HepG2 (cell line): ENCODE measurements at regions not wholly inside any gene's neighbourhood (a gene's known extent, or its start where the extent isn't known, plus 50 kb on each side); places are given as distances from the start of the nearest gene placed in this dataset.

Experiments
- ATAC-seq: fragments of 200-7000 bp; cut with Tn5 transposase; 3 replicates; pipeline ENCODE4 v1.9.1; 2020; ENCODE audit warnings: mild to moderate bottlenecking, moderate library complexity
- BruUV-seq: library from RNA; stranded (reverse); fragments of 400-500 nt; replicated peaks from 2 replicates; lab custom pipeline; 2021; lab: Mats Ljungman, UMichigan
- CTCF ChIA-PET: fragments of 300-600 bp; formaldehyde crosslinking; extraction: SDS; loops from one replicate; lab custom pipeline; 2021; ENCODE audit warnings: low total read pairs, inconsistent platforms, low intra/inter-chr PET ratio; lab: Yijun Ruan, JAX
- POLR2A ChIA-PET: fragments of 350-600 bp; sonication (Branson Sonifier 250); formaldehyde crosslinking; loops from one replicate; lab custom pipeline; 2020; ENCODE audit warnings: antibody characterized with exemption, inconsistent platforms; lab: Yijun Ruan, JAX
- DNase-seq: peaks from one replicate; pipeline ENCODE4 v3.0.0-alpha.2; 2015; ENCODE audit warnings: low spot score
- FAIRE-seq: peaks from 3 replicates; lab custom pipeline; 2011; peaks lifted over from hg19 to GRCh38; lab: Jason Lieb, UNC
- H2AFZ ChIP-seq: one replicate; pipeline ENCODE4 v1.6.1; 2011; ENCODE audit warnings: low read length, inconsistent platforms
- H3K27ac ChIP-seq: fragments of 300-600 bp; 3 replicates; pipeline ENCODE4 v1.8.0; 2011; ENCODE audit warnings: mixed run types, mild to moderate bottlenecking, mixed read lengths, low read length, inconsistent platforms; ENCODE audit not compliant: insufficient read depth; ENCODE audit errors: extremely low read length
- H3K27me3 ChIP-seq, 2 experiments: fragments of 200-600 bp in 1 of 2; 2 replicates in 1 of 2; 3 replicates in 1 of 2; pipeline versions ENCODE4 v1.6.0 to v1.8.0; 2011; ENCODE audit warnings: low read length in 2 of 2, mild to moderate bottlenecking in 2 of 2, moderate library complexity in 2 of 2, inconsistent platforms in 1 of 2; ENCODE audit not compliant: insufficient read depth in 2 of 2, control insufficient read depth in 1 of 2
- H3K36me3 ChIP-seq, 2 experiments: fragments of 200-600 bp in 1 of 2; replicated peaks in 1 of 2; 2 replicates in 1 of 2; 3 replicates in 1 of 2; pipeline versions ENCODE4 v1.5.1 to v1.8.0; 2011; ENCODE audit warnings: low read length in 2 of 2, inconsistent platforms in 1 of 2; ENCODE audit not compliant: insufficient read depth in 2 of 2, control insufficient read depth in 1 of 2
- H3K4me1 ChIP-seq: 2 replicates; pipeline ENCODE4 v1.5.1; 2012; ENCODE audit warnings: low read length, inconsistent platforms; ENCODE audit not compliant: insufficient read depth
- H3K4me2 ChIP-seq: 2 replicates; pipeline ENCODE4 v1.6.0; 2011; ENCODE audit warnings: low read depth, low read length, inconsistent platforms
- H3K4me3 ChIP-seq, 3 experiments: fragments of 200-600 bp in 1 of 3; sonication (generic), shearing (Covaris generic) in 1 of 3; replicated peaks in 1 of 3; 2 replicates each; pipeline ENCODE4 v1.5.1; 2011 to 2016; ENCODE audit warnings: low read length in 3 of 3, inconsistent platforms in 2 of 3, low read depth in 2 of 3, mild to moderate bottlenecking in 2 of 3, control low read depth in 1 of 3, mixed read lengths in 1 of 3; ENCODE audit not compliant: insufficient read depth in 1 of 3
- H3K79me2 ChIP-seq: one replicate; pipeline ENCODE4 v1.6.1; 2011; ENCODE audit warnings: low read length, inconsistent platforms; ENCODE audit not compliant: insufficient read depth
- H3K9ac ChIP-seq: 2 replicates; pipeline ENCODE4 v1.6.0; 2011; ENCODE audit warnings: mild to moderate bottlenecking, low read depth, low read length, inconsistent platforms; ENCODE audit not compliant: insufficient read depth
- H3K9me3 ChIP-seq: 2 replicates; pipeline ENCODE4 v1.5.1; 2012; ENCODE audit warnings: mild to moderate bottlenecking, low read length
- H4K20me1 ChIP-seq: 2 replicates; pipeline ENCODE4 v1.6.0; 2011; ENCODE audit warnings: inconsistent platforms, mild to moderate bottlenecking, low read length, moderate library complexity; ENCODE audit not compliant: insufficient read depth
- CEBPB ChIP-seq: IDR thresholded peaks from 2 replicates; pipeline ENCODE4 v1.6.1; 2011; ENCODE audit warnings: low read depth, low read length, improper control_type of control experiment, borderline replicate concordance
- CREM ChIP-seq, 2 experiments: sonication (generic) in 1 of 2; formaldehyde crosslinking in 1 of 2; IDR thresholded peaks; 2 replicates each; pipeline versions ENCODE4 v1.4.0 to v1.6.1; 2016 to 2020; ENCODE audit warnings: antibody characterized with exemption in 1 of 2, mild to moderate bottlenecking in 1 of 2, missing genetic modification reagents in 1 of 2
- HOMEZ ChIP-seq: IDR thresholded peaks from 2 replicates; pipeline ENCODE4 v1.6.1; 2016; ENCODE audit warnings: low read depth
- MEF2D ChIP-seq: sonication (generic); formaldehyde crosslinking; IDR thresholded peaks from 2 replicates; pipeline ENCODE4 v1.5.1; 2020; ENCODE audit warnings: mild to moderate bottlenecking, missing genetic modification reagents
- PHF21A ChIP-seq: sonication (generic); formaldehyde crosslinking; IDR thresholded peaks from 2 replicates; pipeline ENCODE4 v1.5.0; 2020; ENCODE audit warnings: mild to moderate bottlenecking, missing genetic modification reagents
- POGZ ChIP-seq: sonication (generic); formaldehyde crosslinking; IDR thresholded peaks from 2 replicates; pipeline ENCODE4 v1.4.0; 2020; ENCODE audit warnings: mild to moderate bottlenecking, missing genetic modification reagents
- RORA ChIP-seq: sonication (generic); formaldehyde crosslinking; IDR thresholded peaks from 2 replicates; pipeline ENCODE4 v1.5.0; 2020; ENCODE audit warnings: mild to moderate bottlenecking, missing genetic modification reagents, moderate library complexity
- SAFB2 ChIP-seq: sonication (generic); formaldehyde crosslinking; IDR thresholded peaks from 2 replicates; pipeline ENCODE4 v1.5.1; 2020; ENCODE audit warnings: missing genetic modification reagents, low read depth, mild to moderate bottlenecking, borderline replicate concordance
- SKIL ChIP-seq: sonication (generic); formaldehyde crosslinking; IDR thresholded peaks from 2 replicates; pipeline ENCODE4 v1.8.0; 2022; ENCODE audit warnings: missing genetic modification reagents, mild to moderate bottlenecking, moderate library complexity, borderline replicate concordance
- SRSF4 ChIP-seq: fragments of 200-400 bp; formaldehyde crosslinking; IDR thresholded peaks from one replicate; pipeline ENCODE4 v1.6.1; 2018; ENCODE audit warnings: mild to moderate bottlenecking, low read depth, low read length, moderate library complexity; ENCODE audit not compliant: poor library complexity, severe bottlenecking
- ZFP41 ChIP-seq: sonication (generic); formaldehyde crosslinking; IDR thresholded peaks from 2 replicates; pipeline ENCODE4 v1.4.0; 2020; ENCODE audit warnings: mild to moderate bottlenecking, missing genetic modification reagents, borderline replicate concordance
- ZMYM4 ChIP-seq: sonication (generic); formaldehyde crosslinking; IDR thresholded peaks from 2 replicates; pipeline ENCODE4 v1.8.1; 2023; ENCODE audit warnings: mild to moderate bottlenecking, missing genetic modification reagents
- ZNF354B ChIP-seq: sonication (generic); formaldehyde crosslinking; IDR thresholded peaks from 2 replicates; pipeline ENCODE4 v1.8.0; 2022; ENCODE audit warnings: mild to moderate bottlenecking, missing genetic modification reagents
- ZNF879 ChIP-seq: sonication (generic); formaldehyde crosslinking; IDR thresholded peaks from 2 replicates; pipeline ENCODE4 v1.8.1; 2023; ENCODE audit warnings: missing genetic modification reagents
- WGBS: methylation state at CpG from one replicate; pipeline ENCODE4 v1.1.6; 2017; ENCODE audit warnings: low lambda C conversion rate; 5-methylcytosine and 5-hydroxymethylcytosine counted together
- in situ Hi-C: cut with HindIII; loops from 2 replicates; pipeline ENCODE4 v1.10.0; 2017; ENCODE audit warnings: low pct_unique_long_range_greater_than_20kb; ENCODE audit not compliant: extremely low pct_ligation_motif_present
- intact Hi-C: fragments of 100-400 bp; cut with micrococcal nuclease; formaldehyde crosslinking; loops from one replicate; pipeline ENCODE4 v1.10.0; 2022; ENCODE audit not compliant: unreplicated experiment

GRCh38 chr3:110804856-110805255 is 266.8 kb upstream of the NECTIN3 start:
- H3K4me3 ChIP-seq, result no peak overlapping the region
- ChIA-PET POLR2A (no interaction called here), CTCF (no interaction called here)
- H3K9ac ChIP-seq, result no peak overlapping the region
- H3K27ac ChIP-seq, result no peak overlapping the region
- ATAC-seq, result no peak
- no peak for FAIRE-seq
- no peaks in the 10 kb centered on the region for H3K36me3 ChIP-seq
- no peak overlapping the region for H2AFZ ChIP-seq
- H4K20me1 ChIP-seq, result no peaks in the 10 kb centered on the region
- no peaks in the 10 kb centered on the region for H3K27me3 ChIP-seq
- no peaks in the 10 kb centered on the region for H3K9me3 ChIP-seq
- peaks cover 7% of the 10 kb centered on the region for H3K4me1 ChIP-seq
- WGBS, result 60% methylated on average over 2 of the region's 2 CpGs
- no peak overlapping the region for H3K4me2 ChIP-seq
- H3K79me2 ChIP-seq, result no peaks in the 10 kb centered on the region
- no peak for TF ChIP-seq SKIL (CRISPR knock-in tag)
- no peak for TF ChIP-seq CEBPB
- no peak for TF ChIP-seq ZFP41
- no peak for TF ChIP-seq ZMYM4 (CRISPR knock-in tag)
- no peak for TF ChIP-seq SAFB2 (CRISPR knock-in tag)
- intact Hi-C loops (no loop called here), in situ Hi-C loops (no loop called here)
- DNase-seq, result no peak
- no TSS peak for BruUV-seq

GRCh38 chr3:110806924-110807323 is 264.7 kb upstream of the NECTIN3 start:
- H3K9ac ChIP-seq, result no peak overlapping the region
- no peak for ATAC-seq
- H3K36me3 ChIP-seq, result no peaks in the 10 kb centered on the region
- no peak for FAIRE-seq
- DNase-seq, result peak; percentile 4
- H3K79me2 ChIP-seq, result no peaks in the 10 kb centered on the region
- H3K4me2 ChIP-seq, result no peak overlapping the region
- no peak overlapping the region for H3K27ac ChIP-seq
- no peak overlapping the region for H3K4me3 ChIP-seq
- H3K27me3 ChIP-seq, result no peaks in the 10 kb centered on the region
- ChIA-PET POLR2A (no interaction called here), CTCF (no interaction called here)
- H3K4me1 ChIP-seq, result peaks cover 14% of the 10 kb centered on the region
- BruUV-seq, result no TSS peak
- no peaks in the 10 kb centered on the region for H3K9me3 ChIP-seq
- intact Hi-C loops, result no loop called here
- H2AFZ ChIP-seq, result no peak overlapping the region
- TF ChIP-seq ZNF879 (CRISPR knock-in tag) (no peak), SRSF4 (no peak), POGZ (no peak), RORA (CRISPR knock-in tag) (no peak), HOMEZ (CRISPR knock-in tag) (peak; percentile 27; the same call in 1 of the 2 replicates), CREM (IDR thresholded peaks at IDR 0.05) (no peak), CREM (CRISPR knock-in tag; IDR thresholded peaks at IDR 0.05) (no peak), MEF2D (CRISPR knock-in tag) (peak; percentile 70; the same call in 1 of the 2 replicates), PHF21A (CRISPR knock-in tag) (no peak), ZNF354B (CRISPR knock-in tag) (no peak)
- in situ Hi-C loops, result no loop called here
- no peaks in the 10 kb centered on the region for H4K20me1 ChIP-seq
